T-cell (primary cell): ENCODE measurements at regions not wholly inside any gene's neighbourhood (a gene's known extent, or its start where the extent isn't known, plus 50 kb on each side); places are given as distances from the start of the nearest gene placed in this dataset.

ENCODE experiments used
- ATAC-seq, 4 experiments: fragments of 200-7000 bp in 3 of 4; fragments of 150-1000 bp in 1 of 4; cut with Tn5 transposase; replicated peaks in 1 of 4; 1 replicate in 3 of 4; 2 replicates in 1 of 4; pipeline ENCODE4 v1.10.0; 2021; ENCODE audit warnings: moderate library complexity in 3 of 4, mild to moderate bottlenecking in 2 of 4, moderate number of reproducible peaks in 1 of 4
- CTCF ChIA-PET, 2 donors: fragments of 300-600 bp; sonication (Branson Sonifier 250); formaldehyde crosslinking; loops; one replicate each; lab custom pipeline; 2022; ENCODE audit warnings: antibody characterized with exemption in 2 of 2; lab: Charles Lee
- POLR2A ChIA-PET, 2 donors: fragments of 300-600 bp; sonication (Branson Sonifier 250); formaldehyde crosslinking; loops; one replicate each; lab custom pipeline; 2022; ENCODE audit warnings: antibody characterized with exemption in 2 of 2; lab: Charles Lee
- DNase-seq, 35 experiments: peaks; one replicate each; pipeline versions ENCODE4 v3.0.0 to v3.0.0-alpha.2; 2013 to 2023
- H3K27ac ChIP-seq: one replicate; pipeline ENCODE4 v1.5.1; 2013; ENCODE audit warnings: low read length
- H3K27me3 ChIP-seq, 2 experiments: replicated peaks in 1 of 2; 1 replicate in 1 of 2; 2 replicates in 1 of 2; pipeline versions ENCODE4 v1.6.1 to v1.7.0; 2013; ENCODE audit warnings: low read length in 1 of 2, mixed read lengths in 1 of 2; ENCODE audit not compliant: control insufficient read depth in 2 of 2, insufficient read depth in 2 of 2; ENCODE audit errors: extremely low read depth in 1 of 2
- H3K36me3 ChIP-seq, 2 donors: 1 replicate in 1 of 2; 2 replicates in 1 of 2; pipeline versions ENCODE4 v1.6.1 to v1.7.0; 2013; ENCODE audit warnings: low read length in 1 of 2; ENCODE audit not compliant: control insufficient read depth in 2 of 2, insufficient read depth in 1 of 2; ENCODE audit errors: extremely low read depth in 1 of 2
- H3K4me1 ChIP-seq, 2 experiments: 1 replicate in 1 of 2; 2 replicates in 1 of 2; pipeline versions ENCODE4 v1.6.1 to v1.7.0; 2013; ENCODE audit warnings: low read length in 2 of 2, mixed read lengths in 1 of 2; ENCODE audit not compliant: insufficient read depth in 2 of 2, control insufficient read depth in 1 of 2; ENCODE audit errors: extremely low read depth in 1 of 2
- H3K4me3 ChIP-seq, 2 donors: 1 replicate in 1 of 2; 2 replicates in 1 of 2; pipeline versions ENCODE4 v1.5.1 to v1.7.0; 2013; ENCODE audit warnings: mild to moderate bottlenecking in 2 of 2, low read length in 1 of 2, moderate library complexity in 1 of 2; ENCODE audit not compliant: control insufficient read depth in 1 of 2; ENCODE audit errors: extremely low read depth in 1 of 2
- H3K9me3 ChIP-seq: 2 replicates; pipeline ENCODE4 v1.7.0; 2013
- H3K27ac Mint-ChIP-seq, 2 donors: one replicate each; pipeline ENCODE4 v1.8.0; 2020 to 2021; ENCODE audit warnings: mild to moderate bottlenecking in 2 of 2, mixed read lengths in 2 of 2
- H3K27me3 Mint-ChIP-seq, 2 donors: one replicate each; pipeline ENCODE4 v1.8.0; 2021 to 2022; ENCODE audit warnings: mixed read lengths in 2 of 2
- H3K36me3 Mint-ChIP-seq: one replicate; pipeline ENCODE4 v1.8.0; 2021; ENCODE audit warnings: mixed read lengths
- H3K4me1 Mint-ChIP-seq, 3 donors: one replicate each; pipeline ENCODE4 v1.8.0; 2020 to 2022; ENCODE audit warnings: mixed read lengths in 3 of 3, mild to moderate bottlenecking in 1 of 3
- H3K4me3 Mint-ChIP-seq, 3 donors: one replicate each; pipeline ENCODE4 v1.8.0; 2020 to 2022; ENCODE audit warnings: mild to moderate bottlenecking in 3 of 3, mixed read lengths in 3 of 3, moderate library complexity in 3 of 3
- H3K9me3 Mint-ChIP-seq, 3 donors: one replicate each; pipeline ENCODE4 v1.8.0; 2020 to 2022; ENCODE audit warnings: mixed read lengths in 3 of 3
- whole genome bisulfite sequencing: methylation state at CpG from one replicate; pipeline ENCODE4 v1.1.5; 2013; ENCODE audit warnings: missing lambda C conversion rate; ENCODE audit not compliant: insufficient coverage; 5-methylcytosine and 5-hydroxymethylcytosine counted together

DNA sequence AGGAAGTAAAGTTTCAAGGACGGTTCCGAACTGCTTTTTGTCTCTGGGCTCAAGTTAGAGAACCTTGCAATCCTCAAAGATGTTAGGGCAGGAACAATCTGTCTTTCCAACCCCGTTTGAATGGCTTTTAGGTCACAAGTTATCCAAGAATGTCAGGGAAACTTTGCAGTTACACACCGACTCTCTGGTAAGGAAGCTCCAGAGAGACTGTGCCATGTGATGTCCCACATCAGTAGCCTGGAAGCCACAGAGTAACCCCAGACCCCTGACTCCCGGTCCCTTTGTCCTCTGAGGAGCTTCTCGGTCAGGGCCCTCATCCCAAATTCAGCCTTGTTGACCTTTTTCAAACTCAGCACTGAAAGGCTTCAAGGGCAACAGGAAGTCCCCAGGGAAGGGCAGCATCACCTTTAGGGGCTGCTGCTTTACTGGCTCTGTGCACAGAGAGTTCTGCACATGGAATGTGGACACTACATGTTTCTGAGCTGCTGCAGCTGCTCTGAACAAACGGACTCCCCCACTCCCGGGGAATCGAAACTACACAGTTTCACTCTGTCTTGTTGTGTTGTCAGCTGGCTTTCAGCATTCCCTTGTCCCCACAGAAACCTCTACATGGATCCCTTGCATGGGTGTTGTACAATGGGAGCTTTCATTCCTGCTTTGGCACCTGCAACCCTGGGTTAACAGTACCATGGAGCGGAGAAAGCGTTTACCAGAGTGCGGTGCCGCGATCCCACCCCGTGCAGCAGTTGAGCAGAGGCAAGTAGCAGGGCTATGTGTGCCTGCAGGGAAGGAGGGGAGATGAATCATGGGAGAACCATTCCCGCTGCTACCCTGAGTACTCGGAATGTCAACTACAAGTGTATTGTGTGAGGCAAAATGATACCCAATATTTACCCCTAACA, 408.2 kb upstream of the THBS1 start:
- H3K27ac ChIP-seq = no peak overlapping the region
- Mint-ChIP-seq H3K4me1 (no peaks in the 10 kb centered on the region), H3K36me3 (no peaks in the 10 kb centered on the region), H3K27ac (no peak overlapping the region), H3K4me3 (no peak overlapping the region), H3K27me3 (peaks cover 19 to 32% of the 10 kb centered on the region in 2 donors), H3K9me3 (no peaks in the 10 kb centered on the region)
- H3K36me3 ChIP-seq = no peaks in the 10 kb centered on the region
- CTCF ChIA-PET = no interaction called here
- peaks cover 0 to 10% of the 10 kb centered on the region in 2 experiments for H3K27me3 ChIP-seq
- ATAC-seq (no peak), DNase-seq (no peak)
- H3K4me3 ChIP-seq = no peak overlapping the region
- no peaks in the 10 kb centered on the region for H3K9me3 ChIP-seq
- H3K4me1 ChIP-seq = no peaks in the 10 kb centered on the region
- 75% methylated on average over 9 of the region's 17 CpGs for WGBS
- POLR2A ChIA-PET = no interaction called here

DNA sequence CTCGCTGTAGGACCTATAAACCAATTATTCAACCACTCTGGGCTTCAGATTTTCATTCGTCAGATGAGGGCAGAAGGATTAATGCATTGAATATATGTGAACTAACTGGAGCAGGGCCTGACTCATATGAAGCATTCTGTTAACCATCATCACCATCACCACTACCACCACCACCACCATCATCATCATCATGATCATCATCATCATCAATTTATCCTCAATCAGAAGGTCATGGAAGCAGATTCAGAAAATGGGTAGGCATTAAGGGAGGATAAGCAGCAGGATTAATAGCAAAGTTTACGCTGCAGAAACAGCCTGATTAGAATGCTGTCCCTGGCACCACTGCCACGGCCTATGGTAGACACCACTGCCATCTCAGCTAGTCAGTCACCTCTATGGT, 407.5 kb upstream of the THBS1 start:
- Mint-ChIP-seq H3K4me1 (no peaks in the 10 kb centered on the region), H3K4me3 (no peak overlapping the region), H3K9me3 (no peaks in the 10 kb centered on the region), H3K36me3 (no peaks in the 10 kb centered on the region), H3K27ac (no peak overlapping the region), H3K27me3 (peaks cover 19 to 32% of the 10 kb centered on the region in 2 donors)
- no peaks in the 10 kb centered on the region for H3K9me3 ChIP-seq
- H3K36me3 ChIP-seq = no peaks in the 10 kb centered on the region
- CTCF ChIA-PET = no interaction called here
- 71% methylated on average over 1 of the region's 4 CpGs for WGBS
- ATAC-seq (no peak), DNase-seq (no peak)
- POLR2A ChIA-PET = no interaction called here
- no peaks in the 10 kb centered on the region for H3K4me1 ChIP-seq
- peaks cover 0 to 10% of the 10 kb centered on the region in 2 experiments for H3K27me3 ChIP-seq
- H3K4me3 ChIP-seq = no peak overlapping the region
- no peak overlapping the region for H3K27ac ChIP-seq

DNA sequence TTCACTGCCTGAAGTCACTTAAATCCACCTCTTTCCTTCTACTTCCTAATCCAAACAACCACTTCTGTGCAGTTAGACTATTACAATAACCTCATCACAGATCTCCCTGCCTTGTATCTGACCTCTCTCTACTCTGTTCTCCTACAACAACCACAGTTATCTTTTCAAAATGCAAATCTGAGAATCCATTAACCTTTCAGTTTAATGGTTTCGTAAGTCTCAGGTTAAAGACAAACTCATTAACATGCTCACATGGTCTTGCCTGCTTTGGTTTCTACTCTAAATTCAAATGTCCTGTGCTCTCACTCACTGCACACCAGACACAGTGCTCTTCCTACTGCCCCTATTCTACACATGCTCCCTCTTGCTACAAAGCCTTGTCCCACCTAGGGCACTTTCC, 406.5 kb upstream of the THBS1 start:
- Histone ChIP-seq H3K9me3 (no peaks in the 10 kb centered on the region), H3K27ac (no peak overlapping the region), H3K27me3 (peaks cover 0 to 10% of the 10 kb centered on the region in 2 experiments), H3K4me3 (no peak overlapping the region), H3K4me1 (no peaks in the 10 kb centered on the region), H3K36me3 (no peaks in the 10 kb centered on the region)
- WGBS = 56% methylated on average over 1 of the region's 1 CpG
- Mint-ChIP-seq H3K27ac (no peak overlapping the region), H3K4me3 (no peak overlapping the region), H3K36me3 (no peaks in the 10 kb centered on the region), H3K27me3 (peaks cover 19 to 29% of the 10 kb centered on the region in 2 donors), H3K9me3 (no peaks in the 10 kb centered on the region), H3K4me1 (no peaks in the 10 kb centered on the region)
- DNase-seq (no peak), ATAC-seq (no peak)
- POLR2A ChIA-PET = no interaction called here
- CTCF ChIA-PET = no interaction called here

DNA sequence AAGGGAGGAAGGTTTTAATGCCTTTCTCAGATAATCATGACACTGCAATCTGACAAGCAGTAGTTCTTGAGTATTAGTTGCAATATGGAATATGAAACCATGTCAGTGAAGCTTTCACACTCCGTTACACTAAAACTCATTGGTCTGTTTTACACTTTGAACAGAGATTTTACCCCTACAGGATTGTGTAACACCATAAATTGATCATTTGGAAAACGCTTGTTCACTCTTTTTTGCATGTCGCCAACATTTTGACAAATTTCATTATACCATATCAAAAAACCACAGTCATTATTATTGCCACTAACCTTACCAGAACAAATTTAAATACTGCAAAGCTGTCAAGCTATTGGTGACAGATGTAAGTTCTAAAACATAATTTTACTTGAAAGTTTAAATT, 404.8 kb upstream of the THBS1 start:
- Mint-ChIP-seq H3K4me1 (no peaks in the 10 kb centered on the region), H3K4me3 (no peak overlapping the region), H3K36me3 (no peaks in the 10 kb centered on the region), H3K27ac (no peak overlapping the region), H3K27me3 (peaks cover 18 to 26% of the 10 kb centered on the region in 2 donors), H3K9me3 (no peaks in the 10 kb centered on the region)
- Histone ChIP-seq H3K36me3 (no peaks in the 10 kb centered on the region), H3K4me3 (no peak overlapping the region), H3K27ac (no peak overlapping the region), H3K9me3 (no peaks in the 10 kb centered on the region), H3K4me1 (no peaks in the 10 kb centered on the region), H3K27me3 (peaks cover 0 to 10% of the 10 kb centered on the region in 2 experiments)
- 40% methylated on average over 1 of the region's 3 CpGs for WGBS
- ATAC-seq (no peak), DNase-seq (no peak)
- ChIA-PET CTCF (no interaction called here), POLR2A (no interaction called here)

DNA sequence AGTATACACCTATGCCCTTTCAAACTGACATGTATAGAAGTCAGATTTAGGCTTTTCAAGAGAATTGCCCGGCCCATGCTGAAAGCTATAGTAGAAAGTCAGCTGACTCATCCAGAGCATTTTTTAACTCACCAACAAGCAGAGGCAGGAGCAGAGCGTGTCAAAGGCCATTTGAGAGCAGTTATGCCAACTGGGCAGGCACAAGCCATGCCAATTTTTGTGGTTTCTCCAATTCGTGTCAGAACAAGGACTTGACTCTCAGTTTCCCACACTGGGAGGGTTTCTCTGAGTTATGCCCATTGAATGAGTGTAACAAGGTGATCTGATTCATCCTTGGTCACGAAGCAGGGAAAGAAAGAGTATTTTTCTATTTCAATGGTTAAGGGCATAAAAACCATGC, 403.3 kb upstream of the THBS1 start:
- no peak overlapping the region for H3K4me3 Mint-ChIP-seq
- no peak overlapping the region for H3K27ac Mint-ChIP-seq
- Histone ChIP-seq H3K27ac (no peak overlapping the region), H3K9me3 (no peaks in the 10 kb centered on the region), H3K4me3 (no peak overlapping the region), H3K4me1 (no peaks in the 10 kb centered on the region), H3K36me3 (no peaks in the 10 kb centered on the region), H3K27me3 (peaks cover 0 to 6% of the 10 kb centered on the region in 2 experiments)
- no peaks in the 10 kb centered on the region for H3K4me1 Mint-ChIP-seq
- no peaks in the 10 kb centered on the region for H3K9me3 Mint-ChIP-seq
- ATAC-seq (no peak), DNase-seq (no peak)
- 53% methylated on average over 4 of the region's 4 CpGs for WGBS
- ChIA-PET CTCF (no interaction called here), POLR2A (no interaction called here)
- peaks cover 19 to 20% of the 10 kb centered on the region in 2 donors for H3K27me3 Mint-ChIP-seq
- H3K36me3 Mint-ChIP-seq = no peaks in the 10 kb centered on the region

- Histone ChIP-seq H3K9me3 (no peaks in the 10 kb centered on the region), H3K27me3 (peaks cover 0 to under 1% of the 10 kb centered on the region in 2 experiments), H3K27ac (no peak overlapping the region), H3K4me3 (no peak overlapping the region), H3K4me1 (no peaks in the 10 kb centered on the region), H3K36me3 (no peaks in the 10 kb centered on the region)
- WGBS = no CpG with 5 or more reads among the region's 1 CpG
- Mint-ChIP-seq H3K9me3 (no peaks in the 10 kb centered on the region), H3K4me1 (no peaks in the 10 kb centered on the region), H3K36me3 (no peaks in the 10 kb centered on the region), H3K4me3 (no peak overlapping the region), H3K27me3 (peaks cover 7 to 9% of the 10 kb centered on the region in 2 donors), H3K27ac (no peak overlapping the region)
- ChIA-PET POLR2A (no interaction called here), CTCF (interaction anchor here in 1 of 2 donors (0.7 kb wide), 1 partner anchor 10 kb away, joined by 3 read pairs; no protein-coding TSS in a partner anchor)
- no peak for ATAC-seq
- DNase-seq = no peak
Observed at GRCh38 chr15:39180030-39180429, 400.8 kb upstream of the THBS1 start.
